H9 (cell line): ENCODE measurements at regions not wholly inside any gene's neighbourhood (a gene's known extent, or its start where the extent isn't known, plus 50 kb on each side); places are given as distances from the start of the nearest gene placed in this dataset.

Source experiments
- DNase-seq: peaks from one replicate; pipeline ENCODE4 v3.0.0-alpha.2; 2017
- H2AFZ ChIP-seq: one replicate; pipeline ENCODE4 v1.6.1; 2013; ENCODE audit warnings: mild to moderate bottlenecking, low read length, control low read depth, moderate library complexity
- H2AK5ac ChIP-seq: 2 replicates; pipeline ENCODE4 v1.6.1; 2013; ENCODE audit warnings: low read length, control low read depth, mixed read lengths; ENCODE audit not compliant: insufficient read length
- H2BK120ac ChIP-seq: one replicate; pipeline ENCODE4 v1.6.1; 2013; ENCODE audit warnings: low read depth, mild to moderate bottlenecking, low read length, control low read depth, inconsistent platforms; ENCODE audit not compliant: poor library complexity, severe bottlenecking
- H2BK12ac ChIP-seq: 2 replicates; pipeline ENCODE4 v1.6.1; 2013; ENCODE audit warnings: low read length, control low read depth, mixed read lengths, low read depth; ENCODE audit not compliant: insufficient read length
- H2BK15ac ChIP-seq: 2 replicates; pipeline ENCODE4 v1.6.1; 2013; ENCODE audit warnings: low read depth, low read length, control low read depth
- H2BK20ac ChIP-seq: one replicate; pipeline ENCODE4 v1.6.1; 2013; ENCODE audit warnings: low read depth, mild to moderate bottlenecking, low read length, control low read depth, inconsistent platforms; ENCODE audit not compliant: poor library complexity, severe bottlenecking
- H2BK5ac ChIP-seq: 2 replicates; pipeline ENCODE4 v1.6.1; 2013; ENCODE audit warnings: low read length, control low read depth, mixed read lengths; ENCODE audit not compliant: insufficient read length
- H3K14ac ChIP-seq: 2 replicates; pipeline ENCODE4 v1.6.1; 2013; ENCODE audit warnings: low read length, control low read depth; ENCODE audit not compliant: insufficient read depth
- H3K18ac ChIP-seq: 2 replicates; pipeline ENCODE4 v1.6.1; 2013; ENCODE audit warnings: low read depth, mild to moderate bottlenecking, mixed read lengths, low read length, control low read depth; ENCODE audit not compliant: insufficient read length
- H3K23ac ChIP-seq: 2 replicates; pipeline ENCODE4 v1.6.1; 2013; ENCODE audit warnings: low read length, control low read depth, mixed read lengths, low read depth; ENCODE audit not compliant: insufficient read length
- H3K23me2 ChIP-seq: 2 replicates; pipeline ENCODE4 v1.6.1; 2013; ENCODE audit warnings: low read depth, mild to moderate bottlenecking, mixed read lengths, low read length, control low read depth; ENCODE audit not compliant: insufficient read length, poor library complexity, severe bottlenecking
- H3K27ac ChIP-seq: 2 replicates; pipeline ENCODE4 v1.5.1; 2013; ENCODE audit warnings: low read length, control low read depth, mixed read lengths, low read depth; ENCODE audit not compliant: insufficient read length
- H3K27me3 ChIP-seq: 2 replicates; pipeline ENCODE4 v1.6.1; 2013; ENCODE audit warnings: low read length, control low read depth, inconsistent platforms; ENCODE audit not compliant: insufficient read depth
- H3K4ac ChIP-seq: 2 replicates; pipeline ENCODE4 v1.6.1; 2013; ENCODE audit warnings: low read depth, mild to moderate bottlenecking, control low read depth, inconsistent platforms, low read length, moderate library complexity
- H3K4me1 ChIP-seq: 2 replicates; pipeline ENCODE4 v1.6.1; 2013; ENCODE audit warnings: low read length, control low read depth, inconsistent platforms; ENCODE audit not compliant: insufficient read depth
- H3K4me2 ChIP-seq: 2 replicates; pipeline ENCODE4 v1.6.1; 2013; ENCODE audit warnings: low read length, control low read depth, mixed read lengths; ENCODE audit not compliant: insufficient read length, insufficient read depth
- H3K56ac ChIP-seq: 2 replicates; pipeline ENCODE4 v1.6.1; 2013; ENCODE audit warnings: low read depth, mild to moderate bottlenecking, mixed read lengths, low read length, control low read depth; ENCODE audit not compliant: insufficient read length
- H3K79me1 ChIP-seq: 2 replicates; pipeline ENCODE4 v1.6.1; 2013; ENCODE audit warnings: low read depth, mild to moderate bottlenecking, moderate library complexity, low read length, control low read depth, inconsistent platforms; ENCODE audit not compliant: insufficient read depth, poor library complexity, severe bottlenecking
- H3K79me2 ChIP-seq: 2 replicates; pipeline ENCODE4 v1.6.1; 2013; ENCODE audit warnings: low read length, control low read depth, inconsistent platforms; ENCODE audit not compliant: insufficient read depth
- H3K9ac ChIP-seq: 2 replicates; pipeline ENCODE4 v1.6.1; 2013; ENCODE audit warnings: low read length, control low read depth, mixed read lengths; ENCODE audit not compliant: insufficient read length; ENCODE audit errors: extremely low read depth
- H3K9me3 ChIP-seq: one replicate; pipeline ENCODE4 v1.6.1; 2013; ENCODE audit warnings: low read depth, low read length, inconsistent platforms; ENCODE audit not compliant: control insufficient read depth
- H3T11ph ChIP-seq: one replicate; pipeline ENCODE4 v1.6.1; 2013; ENCODE audit warnings: mild to moderate bottlenecking, low read length, control low read depth, inconsistent platforms
- H4K20me1 ChIP-seq: one replicate; pipeline ENCODE4 v1.6.1; 2013; ENCODE audit not compliant: control insufficient read depth, insufficient read length, insufficient read depth
- H4K5ac ChIP-seq: 2 replicates; pipeline ENCODE4 v1.6.1; 2013; ENCODE audit warnings: low read depth, mild to moderate bottlenecking, mixed read lengths, low read length, control low read depth; ENCODE audit not compliant: insufficient read length
- H4K8ac ChIP-seq: replicated peaks from 2 replicates; pipeline ENCODE4 v1.6.1; 2013; ENCODE audit warnings: low read length, control low read depth, mixed read lengths, low read depth; ENCODE audit not compliant: insufficient read length
- H4K91ac ChIP-seq: 2 replicates; pipeline ENCODE4 v1.6.1; 2013; ENCODE audit warnings: low read depth, mild to moderate bottlenecking, moderate library complexity, mixed read lengths, low read length, control low read depth; ENCODE audit not compliant: insufficient read length
- H3K27ac Mint-ChIP-seq, 3 experiments: 2 replicates in 2 of 3; 3 replicates in 1 of 3; pipeline ENCODE4 v1.8.0; 2020 to 2021; ENCODE audit warnings: mixed read lengths in 3 of 3, mild to moderate bottlenecking in 1 of 3, moderate library complexity in 1 of 3
- H3K27me3 Mint-ChIP-seq: 2 replicates; pipeline ENCODE4 v1.8.0; 2021; ENCODE audit warnings: low read depth, mild to moderate bottlenecking, moderate library complexity, mixed read lengths
- H3K36me3 Mint-ChIP-seq, 3 experiments: 2 replicates in 2 of 3; 3 replicates in 1 of 3; pipeline ENCODE4 v1.8.0; 2020 to 2021; ENCODE audit warnings: low read depth in 3 of 3, mixed read lengths in 3 of 3; ENCODE audit not compliant: insufficient read depth in 1 of 3
- H3K4me1 Mint-ChIP-seq, 2 experiments: 2 replicates each; pipeline ENCODE4 v1.8.0; 2020; ENCODE audit warnings: mixed read lengths in 2 of 2
- H3K4me3 Mint-ChIP-seq, 2 experiments: 2 replicates in 1 of 2; 3 replicates in 1 of 2; pipeline ENCODE4 v1.8.0; 2020 to 2021; ENCODE audit warnings: mild to moderate bottlenecking in 2 of 2, mixed read lengths in 2 of 2, moderate library complexity in 1 of 2
- H3K9me3 Mint-ChIP-seq, 2 experiments: 2 replicates in 1 of 2; 3 replicates in 1 of 2; pipeline ENCODE4 v1.8.0; 2020; ENCODE audit warnings: mild to moderate bottlenecking in 2 of 2, mixed read lengths in 2 of 2, moderate library complexity in 1 of 2
- WGBS: extraction: QIAGEN DNeasy Blood & Tissue Kit; methylation state at CpG from one replicate; pipeline ENCODE4 v1.1.7; 2013; ENCODE audit warnings: missing lambda C conversion rate, low lambda C conversion rate, mixed read lengths; ENCODE audit not compliant: insufficient read length; ENCODE audit errors: extremely low coverage; 5-methylcytosine and 5-hydroxymethylcytosine counted together
- TF ChIP-seq, protein P1 (sequence below): fragments of 200-600 bp; sonication (generic); conservative IDR thresholded peaks from 3 replicates; pipeline ENCODE4 v1.8.0; 2021; ENCODE audit warnings: antibody characterized with exemption, mild to moderate bottlenecking

DNA sequence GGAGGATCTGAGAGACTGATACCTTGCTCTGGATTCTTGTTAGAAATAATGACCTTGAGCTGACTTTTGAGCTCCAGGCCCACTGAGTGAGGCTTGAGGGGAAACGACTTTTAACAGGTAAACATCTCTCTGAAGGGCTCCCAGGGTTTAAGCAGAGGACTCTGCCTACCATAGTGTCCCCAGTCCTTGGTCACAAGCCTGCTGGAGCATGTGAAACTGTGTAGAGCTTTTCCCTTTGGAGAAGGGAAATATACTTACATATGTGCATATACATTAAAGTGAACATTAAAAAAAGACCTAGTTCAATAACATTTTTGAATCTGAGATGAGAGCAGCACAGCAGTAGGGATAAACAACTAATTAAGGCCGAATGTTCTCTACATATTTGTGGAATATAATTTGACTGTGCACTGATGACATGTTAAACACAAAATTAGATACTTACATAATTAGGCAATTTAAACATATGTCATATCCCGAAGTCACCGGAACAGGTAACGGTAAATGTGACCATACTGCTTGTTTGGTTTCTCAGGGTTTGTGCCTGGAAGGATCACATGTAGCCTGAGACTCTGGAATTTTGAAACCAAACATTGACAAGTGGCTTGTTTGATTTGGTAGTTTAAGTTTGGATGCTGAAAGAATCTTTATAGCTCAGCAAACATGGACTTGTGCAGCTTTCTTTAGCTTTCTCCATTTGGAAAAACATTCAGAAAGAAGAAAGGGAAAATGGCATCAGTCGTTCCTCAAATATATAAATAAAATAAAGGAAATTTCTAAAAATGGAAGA is 266.1 kb upstream of the C2CD4B start:
- Histone ChIP-seq H3K14ac (no peak overlapping the region), H4K8ac (no peak overlapping the region), H3K56ac (no peak overlapping the region), H3K27ac (no peak overlapping the region), H3K23ac (no peak overlapping the region), H3T11ph (no peak overlapping the region), H3K9me3 (no peaks in the 10 kb centered on the region), H3K18ac (no peak overlapping the region), H2BK5ac (no peak overlapping the region), H3K4ac (no peak overlapping the region), H2AK5ac (no peak overlapping the region), H2BK20ac (no peak overlapping the region), H2BK12ac (no peak overlapping the region), H3K4me2 (no peak overlapping the region), H2BK120ac (no peak overlapping the region), H3K79me1 (no peaks in the 10 kb centered on the region), H2AFZ (no peak overlapping the region), H3K23me2 (no peaks in the 10 kb centered on the region), H3K9ac (no peak overlapping the region), H4K20me1 (no peaks in the 10 kb centered on the region), H3K4me1 (peaks cover 2% of the 10 kb centered on the region; the same call in 1 of the 2 replicates), H3K79me2 (no peaks in the 10 kb centered on the region), H2BK15ac (no peak overlapping the region), H3K27me3 (no peaks in the 10 kb centered on the region), H4K5ac (no peak overlapping the region), H4K91ac (no peak overlapping the region)
- Mint-ChIP-seq H3K27me3 (no peaks in the 10 kb centered on the region), H3K4me3 (no peak overlapping the region), H3K27ac (no peak overlapping the region), H3K4me1 (peaks cover 9 to 10% of the 10 kb centered on the region in 2 experiments), H3K9me3 (peaks cover 0 to 2% of the 10 kb centered on the region in 2 experiments; a peak in 1 of 5 replicates), H3K36me3 (0 out of 7 replicates have a peak, but pooled peaks cover 0 to 3% (median 0%) of the 10 kb centered on the region in 3 experiments)
- no peak for DNase-seq
- no CpG with 5 or more reads among the region's 6 CpGs for WGBS
- TF ChIP-seq, protein P1, sequence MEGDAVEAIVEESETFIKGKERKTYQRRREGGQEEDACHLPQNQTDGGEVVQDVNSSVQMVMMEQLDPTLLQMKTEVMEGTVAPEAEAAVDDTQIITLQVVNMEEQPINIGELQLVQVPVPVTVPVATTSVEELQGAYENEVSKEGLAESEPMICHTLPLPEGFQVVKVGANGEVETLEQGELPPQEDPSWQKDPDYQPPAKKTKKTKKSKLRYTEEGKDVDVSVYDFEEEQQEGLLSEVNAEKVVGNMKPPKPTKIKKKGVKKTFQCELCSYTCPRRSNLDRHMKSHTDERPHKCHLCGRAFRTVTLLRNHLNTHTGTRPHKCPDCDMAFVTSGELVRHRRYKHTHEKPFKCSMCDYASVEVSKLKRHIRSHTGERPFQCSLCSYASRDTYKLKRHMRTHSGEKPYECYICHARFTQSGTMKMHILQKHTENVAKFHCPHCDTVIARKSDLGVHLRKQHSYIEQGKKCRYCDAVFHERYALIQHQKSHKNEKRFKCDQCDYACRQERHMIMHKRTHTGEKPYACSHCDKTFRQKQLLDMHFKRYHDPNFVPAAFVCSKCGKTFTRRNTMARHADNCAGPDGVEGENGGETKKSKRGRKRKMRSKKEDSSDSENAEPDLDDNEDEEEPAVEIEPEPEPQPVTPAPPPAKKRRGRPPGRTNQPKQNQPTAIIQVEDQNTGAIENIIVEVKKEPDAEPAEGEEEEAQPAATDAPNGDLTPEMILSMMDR = no peak
